OCI-LY3 (cell line): ENCODE measurements at regions not wholly inside any gene's neighbourhood (a gene's known extent, or its start where the extent isn't known, plus 50 kb on each side); places are given as distances from the start of the nearest gene placed in this dataset.
"Not testable (repeated sequence)": the region's sequence is repeated elsewhere in the genome, so short reads cannot be mapped to it uniquely, and the experiment has no call there.

Experiments
- H2AFZ ChIP-seq: fragments of 200-600, 300-600 bp; shearing (Covaris generic); 2 replicates; pipeline ENCODE4 v1.6.0; 2014; ENCODE audit warnings: antibody characterized with exemption, low read depth, low read length
- H3K27ac ChIP-seq: fragments of 200-600, 300-600 bp; sonication (generic); 2 replicates; pipeline ENCODE4 v1.5.1; 2014; ENCODE audit warnings: mild to moderate bottlenecking, low read length, moderate library complexity, mixed read lengths
- H3K27me3 ChIP-seq: fragments of 200-600, 300-600 bp; sonication (generic); 2 replicates; pipeline ENCODE4 v1.6.1; 2014; ENCODE audit warnings: low read depth, low read length, mixed read lengths
- H3K36me3 ChIP-seq: fragments of 200-600, 300-600 bp; sonication (generic); replicated peaks from 2 replicates; pipeline ENCODE3; 2014; ENCODE audit warnings: low read depth, low read length, mixed read lengths
- H3K4me1 ChIP-seq: fragments of 300-600, 200-600 bp; sonication (generic); 2 replicates; pipeline ENCODE4 v1.6.1; 2014; ENCODE audit warnings: low read length, mixed read lengths
- H3K4me2 ChIP-seq: fragments of 200-600, 300-600 bp; sonication (generic); 2 replicates; pipeline ENCODE4 v1.6.1; 2014; ENCODE audit warnings: low read length, mixed read lengths
- H3K4me3 ChIP-seq: fragments of 300-600, 200-600 bp; sonication (generic); 2 replicates; pipeline ENCODE4 v1.5.1; 2014; ENCODE audit warnings: antibody characterized with exemption, mild to moderate bottlenecking, low read length, moderate library complexity
- H3K79me2 ChIP-seq: fragments of 300-600, 200-600 bp; shearing (Covaris generic); 2 replicates; pipeline ENCODE4 v1.6.1; 2014; ENCODE audit warnings: mild to moderate bottlenecking, low read length, mixed read lengths
- H3K9ac ChIP-seq: fragments of 300-600, 200-600 bp; shearing (Covaris generic); 2 replicates; pipeline ENCODE4 v1.6.0; 2014; ENCODE audit warnings: mild to moderate bottlenecking, low read length, moderate library complexity
- H3K9me3 ChIP-seq: fragments of 200-600, 300-600 bp; shearing (Covaris generic); 2 replicates; pipeline ENCODE4 v1.6.1; 2014; ENCODE audit warnings: low read length, mixed read lengths; ENCODE audit not compliant: insufficient read depth
- H4K20me1 ChIP-seq: fragments of 200-600, 300-600 bp; sonication (generic); 2 replicates; pipeline ENCODE4 v1.6.1; 2016; ENCODE audit warnings: low read length, mixed read lengths; ENCODE audit not compliant: insufficient read depth
- CTCF ChIP-seq: fragments of 200-600, 300-600 bp; sonication (generic); IDR thresholded peaks from 2 replicates; pipeline ENCODE4 v1.5.1; 2014; ENCODE audit warnings: antibody characterized with exemption, low read length, low read depth
- EZH2phosphoT487 ChIP-seq: fragments of 200-600 bp; shearing (Covaris generic); IDR thresholded peaks from 2 replicates; pipeline ENCODE4 v1.6.1; 2018; ENCODE audit warnings: antibody characterized with exemption, mixed run types, low read depth

GRCh38 chr2:185417688-185418087 is 320.9 kb upstream of the FSIP2 start:
- Histone ChIP-seq H2AFZ (no peak overlapping the region), H3K36me3 (no peaks in the 10 kb centered on the region), H3K4me2 (no peak overlapping the region), H4K20me1 (no peaks in the 10 kb centered on the region), H3K4me1 (peaks cover 3% of the 10 kb centered on the region; the same call in 1 of the 2 replicates), H3K9ac (no peak overlapping the region), H3K79me2 (no peaks in the 10 kb centered on the region), H3K27me3 (no peaks in the 10 kb centered on the region), H3K9me3 (no peaks in the 10 kb centered on the region), H3K4me3 (no peak overlapping the region), H3K27ac (no peak overlapping the region)
- TF ChIP-seq EZH2phosphoT487 (no peak), CTCF (no peak)

- not testable (repeated sequence) for H3K4me3 ChIP-seq, H3K36me3 ChIP-seq, H3K9me3 ChIP-seq, H4K20me1 ChIP-seq, H2AFZ ChIP-seq, H3K9ac ChIP-seq, H3K79me2 ChIP-seq, H3K4me2 ChIP-seq, H3K27ac ChIP-seq, H3K27me3 ChIP-seq, H3K4me1 ChIP-seq
Measured at GRCh38 chr2:185424958-185425629, 313.5 kb upstream of the FSIP2 start.

GRCh38 chr2:185428000-185428399 is 310.6 kb upstream of the FSIP2 start:
- Histone ChIP-seq H3K27ac (no peak overlapping the region), H3K79me2 (no peaks in the 10 kb centered on the region)
- no peak for TF ChIP-seq CTCF
- TF ChIP-seq EZH2phosphoT487, result no peak

GRCh38 chr2:185433824-185434223 is 304.8 kb upstream of the FSIP2 start:
- H3K4me3 ChIP-seq, result no peak overlapping the region
- H3K9ac ChIP-seq, result no peak overlapping the region
- no peak overlapping the region for H2AFZ ChIP-seq
- no peaks in the 10 kb centered on the region for H4K20me1 ChIP-seq
- TF ChIP-seq EZH2phosphoT487 (no peak), CTCF (no peak)
- H3K79me2 ChIP-seq, result no peaks in the 10 kb centered on the region
- no peak overlapping the region for H3K27ac ChIP-seq
- no peak overlapping the region for H3K4me2 ChIP-seq
- no peaks in the 10 kb centered on the region for H3K4me1 ChIP-seq
- no peaks in the 10 kb centered on the region for H3K36me3 ChIP-seq
- no peaks in the 10 kb centered on the region for H3K27me3 ChIP-seq
- H3K9me3 ChIP-seq, result no peaks in the 10 kb centered on the region

More at GRCh38 chr2:185428000-185428399, 310.6 kb upstream of the FSIP2 start:
- Histone ChIP-seq H3K4me1 (no peaks in the 10 kb centered on the region), H4K20me1 (no peaks in the 10 kb centered on the region), H3K27me3 (no peaks in the 10 kb centered on the region), H3K4me3 (no peak overlapping the region), H3K36me3 (no peaks in the 10 kb centered on the region), H2AFZ (no peak overlapping the region), H3K9me3 (no peaks in the 10 kb centered on the region), H3K9ac (no peak overlapping the region), H3K4me2 (no peak overlapping the region)
